Astrocyte (in vitro differentiated cells and primary cell): ENCODE measurements at regions not wholly inside any gene's neighbourhood (a gene's known extent, or its start where the extent isn't known, plus 50 kb on each side); places are given as distances from the start of the nearest gene placed in this dataset.
"Not testable (repeated sequence)": the region's sequence is repeated elsewhere in the genome, so short reads cannot be mapped to it uniquely, and the experiment has no call there.

ENCODE experiments used
- DNase-seq: peaks from one replicate; pipeline ENCODE4 v3.0.0-alpha.2; 2010; ENCODE audit warnings: low read depth
- FAIRE-seq: peaks from 2 replicates; lab custom pipeline; 2011; peaks lifted over from hg19 to GRCh38; lab: Jason Lieb, UNC
- H2AFZ ChIP-seq: 2 replicates; pipeline ENCODE4 v1.6.0; 2012; ENCODE audit warnings: low read depth, low read length, inconsistent platforms
- H3K27ac ChIP-seq: 2 replicates; pipeline ENCODE4 v1.5.1; 2011; ENCODE audit warnings: low read depth, low read length, inconsistent platforms
- H3K27me3 ChIP-seq: 2 replicates; pipeline ENCODE4 v1.6.0; 2011; ENCODE audit warnings: low read length, inconsistent platforms; ENCODE audit not compliant: insufficient read depth
- H3K36me3 ChIP-seq: 2 replicates; pipeline ENCODE4 v1.5.1; 2011; ENCODE audit warnings: low read length, inconsistent platforms; ENCODE audit not compliant: insufficient read depth
- H3K4me1 ChIP-seq: 2 replicates; pipeline ENCODE4 v1.5.1; 2011; ENCODE audit warnings: low read length, inconsistent platforms; ENCODE audit not compliant: insufficient read depth
- H3K4me2 ChIP-seq: 2 replicates; pipeline ENCODE4 v1.6.0; 2012; ENCODE audit warnings: low read length, inconsistent platforms
- H3K4me3 ChIP-seq: 2 replicates; pipeline ENCODE4 v1.5.1; 2011; ENCODE audit warnings: low read depth, mild to moderate bottlenecking, low read length, inconsistent platforms; ENCODE audit not compliant: insufficient read depth
- H3K79me2 ChIP-seq: 2 replicates; pipeline ENCODE4 v1.6.0; 2012; ENCODE audit warnings: mild to moderate bottlenecking, low read length, inconsistent platforms; ENCODE audit not compliant: insufficient read depth
- H3K9ac ChIP-seq: 2 replicates; pipeline ENCODE4 v1.6.0; 2012; ENCODE audit warnings: mild to moderate bottlenecking, low read length, inconsistent platforms
- H3K9me3 ChIP-seq: 2 replicates; pipeline ENCODE4 v1.5.1; 2012; ENCODE audit warnings: low read depth, mild to moderate bottlenecking, low read length, inconsistent platforms; ENCODE audit not compliant: insufficient read depth
- H4K20me1 ChIP-seq: 2 replicates; pipeline ENCODE4 v1.6.0; 2012; ENCODE audit warnings: low read length, inconsistent platforms; ENCODE audit not compliant: insufficient read depth
- H3K27ac Mint-ChIP-seq: one replicate; pipeline ENCODE4 v1.8.0; 2021; ENCODE audit warnings: mild to moderate bottlenecking, mixed read lengths; ENCODE audit not compliant: unreplicated experiment
- H3K27me3 Mint-ChIP-seq: one replicate; pipeline ENCODE4 v1.8.0; 2021; ENCODE audit warnings: low read depth, mixed read lengths; ENCODE audit not compliant: unreplicated experiment
- H3K36me3 Mint-ChIP-seq: one replicate; pipeline ENCODE4 v1.8.0; 2021; ENCODE audit warnings: low read depth, mixed read lengths; ENCODE audit not compliant: unreplicated experiment
- H3K4me1 Mint-ChIP-seq: one replicate; pipeline ENCODE4 v1.8.0; 2021; ENCODE audit warnings: low read depth, mixed read lengths; ENCODE audit not compliant: unreplicated experiment
- H3K4me3 Mint-ChIP-seq: one replicate; pipeline ENCODE4 v1.8.0; 2021; ENCODE audit warnings: mild to moderate bottlenecking, moderate library complexity, mixed read lengths; ENCODE audit not compliant: unreplicated experiment
- H3K9me3 Mint-ChIP-seq: one replicate; pipeline ENCODE4 v1.8.0; 2021; ENCODE audit warnings: mild to moderate bottlenecking, mixed read lengths; ENCODE audit not compliant: unreplicated experiment
- CTCF ChIP-seq: IDR thresholded peaks from 2 replicates; pipeline ENCODE4 v1.5.1; 2011; ENCODE audit warnings: low read depth, mild to moderate bottlenecking, inconsistent platforms, low read length, moderate library complexity; ENCODE audit not compliant: insufficient read depth
- EZH2 ChIP-seq: IDR thresholded peaks from 2 replicates; pipeline ENCODE4 v1.6.1; 2012; ENCODE audit warnings: mild to moderate bottlenecking, low read length, inconsistent platforms; ENCODE audit not compliant: insufficient read depth

GRCh38 chr12:47311010-47311409, 231.3 kb upstream of the AMIGO2 start:
- H3K4me1 ChIP-seq = peaks cover 7% of the 10 kb centered on the region

GRCh38 chr12:47308672-47309071, 228.9 kb upstream of the AMIGO2 start:
- no peaks in the 10 kb centered on the region for H3K36me3 ChIP-seq
- no peak overlapping the region for H3K27ac Mint-ChIP-seq
- H3K4me3 Mint-ChIP-seq = no peak overlapping the region
- no peak overlapping the region for H3K4me3 ChIP-seq
- no peak overlapping the region for H2AFZ ChIP-seq
- H4K20me1 ChIP-seq = no peaks in the 10 kb centered on the region
- no peak overlapping the region for H3K4me2 ChIP-seq
- H3K9me3 ChIP-seq = no peaks in the 10 kb centered on the region
- peaks cover 10% of the 10 kb centered on the region for H3K4me1 ChIP-seq
- FAIRE-seq (no peak), DNase-seq (no peak)
- peaks cover 5% of the 10 kb centered on the region for H3K4me1 Mint-ChIP-seq
- H3K79me2 ChIP-seq = no peaks in the 10 kb centered on the region
- no peak overlapping the region for H3K27ac ChIP-seq
- no peaks in the 10 kb centered on the region for H3K27me3 Mint-ChIP-seq
- no peaks in the 10 kb centered on the region for H3K27me3 ChIP-seq
- no peak overlapping the region for H3K9ac ChIP-seq
- H3K9me3 Mint-ChIP-seq = peaks cover 3% of the 10 kb centered on the region
- H3K36me3 Mint-ChIP-seq = no peaks in the 10 kb centered on the region
- TF ChIP-seq CTCF = no peak
- no peak for TF ChIP-seq EZH2

More at GRCh38 chr12:47311010-47311409, 231.3 kb upstream of the AMIGO2 start:
- H3K9ac ChIP-seq = no peak overlapping the region
- Mint-ChIP-seq H3K4me3 (no peak overlapping the region), H3K36me3 (no peaks in the 10 kb centered on the region), H3K4me1 (peaks cover 5% of the 10 kb centered on the region), H3K27me3 (no peaks in the 10 kb centered on the region), H3K9me3 (peaks cover 3% of the 10 kb centered on the region), H3K27ac (no peak overlapping the region)
- H4K20me1 ChIP-seq = no peaks in the 10 kb centered on the region
- H3K4me3 ChIP-seq = no peak overlapping the region
- DNase-seq = no peak
- no peak overlapping the region for H3K4me2 ChIP-seq
- no peak overlapping the region for H3K27ac ChIP-seq
- no peaks in the 10 kb centered on the region for H3K27me3 ChIP-seq
- H2AFZ ChIP-seq = no peak overlapping the region
- no peaks in the 10 kb centered on the region for H3K79me2 ChIP-seq
- no peak for FAIRE-seq
- TF ChIP-seq EZH2 = no peak
- TF ChIP-seq CTCF = no peak
- no peaks in the 10 kb centered on the region for H3K9me3 ChIP-seq
- no peaks in the 10 kb centered on the region for H3K36me3 ChIP-seq

GRCh38 chr12:47307680-47308399, 228.1 kb upstream of the AMIGO2 start:
- Mint-ChIP-seq H3K4me1 (peaks cover 13% of the 10 kb centered on the region), H3K4me3 (no peak overlapping the region), H3K36me3 (no peaks in the 10 kb centered on the region), H3K9me3 (peaks cover 3% of the 10 kb centered on the region), H3K27ac (peak overlapping the region; percentile 28), H3K27me3 (no peaks in the 10 kb centered on the region)
- no peak overlapping the region for H3K4me3 ChIP-seq
- peak overlapping the region; percentile 57 for H2AFZ ChIP-seq
- TF ChIP-seq EZH2 (no peak), CTCF (peak; percentile 60)
- no peaks in the 10 kb centered on the region for H3K27me3 ChIP-seq
- peak overlapping the region; percentile 24 for H3K4me2 ChIP-seq
- H3K9me3 ChIP-seq = no peaks in the 10 kb centered on the region
- H3K9ac ChIP-seq = peak overlapping the region; percentile 45
- FAIRE-seq (peak; percentile 64), DNase-seq (peak; percentile 48)
- no peaks in the 10 kb centered on the region for H3K36me3 ChIP-seq
- no peaks in the 10 kb centered on the region for H4K20me1 ChIP-seq
- peaks cover 16% of the 10 kb centered on the region for H3K4me1 ChIP-seq
- H3K79me2 ChIP-seq = no peaks in the 10 kb centered on the region
- peak overlapping the region; percentile 53 for H3K27ac ChIP-seq

GRCh38 chr12:47306773-47307679, 227.3 kb upstream of the AMIGO2 start:
- H3K4me2 ChIP-seq = peak overlapping the region; percentile 24
- not testable (repeated sequence) for H3K9me3 ChIP-seq, H3K79me2 ChIP-seq, H3K27me3 ChIP-seq, H4K20me1 ChIP-seq, H3K36me3 ChIP-seq, H3K27ac Mint-ChIP-seq, H3K36me3 Mint-ChIP-seq, FAIRE-seq, H3K4me3 ChIP-seq, H3K9me3 Mint-ChIP-seq, H3K27me3 Mint-ChIP-seq
- peaks cover 24% of the 10 kb centered on the region for H3K4me1 ChIP-seq
- Mint-ChIP-seq H3K4me3 (peak overlapping the region; percentile 10), H3K4me1 (peaks cover 20% of the 10 kb centered on the region)
- H2AFZ ChIP-seq = peak overlapping the region; percentile 57
- DNase-seq = peak; percentile 39
- peak overlapping the region; percentile 53 for H3K27ac ChIP-seq
- peak overlapping the region; percentile 45 for H3K9ac ChIP-seq
